H1 (cell line): ENCODE measurements at regions not wholly inside any gene's neighbourhood (a gene's known extent, or its start where the extent isn't known, plus 50 kb on each side); places are given as distances from the start of the nearest gene placed in this dataset.

Experiments
- CTCF ChIA-PET: fragments of 300-600 bp; sonication (Branson Sonifier 250); formaldehyde crosslinking; loops from one replicate; lab custom pipeline; 2021; ENCODE audit not compliant: partially characterized antibody; lab: Charles Lee
- POLR2A ChIA-PET: fragments of 300-600 bp; sonication (Branson Sonifier 250); formaldehyde crosslinking; loops from one replicate; lab custom pipeline; 2021; ENCODE audit warnings: inconsistent platforms; ENCODE audit not compliant: partially characterized antibody; lab: Charles Lee
- DNase-seq, 2 experiments: peaks; one replicate each; pipeline versions ENCODE4 v3.0.0 to v3.0.0-alpha.2; 2010 to 2022; ENCODE audit warnings: low spot score in 2 of 2, low read depth in 1 of 2, mixed read lengths in 1 of 2
- FAIRE-seq: peaks from 2 replicates; lab custom pipeline; 2011; peaks lifted over from hg19 to GRCh38; lab: Jason Lieb, UNC
- H2AFZ ChIP-seq: 2 replicates; pipeline ENCODE4 v1.8.1; 2012; ENCODE audit warnings: low read length, inconsistent platforms
- H2AK5ac ChIP-seq: 2 replicates; pipeline ENCODE4 v1.6.1; 2013; ENCODE audit warnings: low read depth, low read length
- H2BK120ac ChIP-seq: replicated peaks from 2 replicates; pipeline ENCODE3; 2013; ENCODE audit warnings: low read depth, low read length, inconsistent platforms
- H2BK12ac ChIP-seq: 2 replicates; pipeline ENCODE4 v1.6.1; 2013; ENCODE audit warnings: low read depth, low read length
- H2BK15ac ChIP-seq: 2 replicates; pipeline ENCODE4 v1.6.1; 2013; ENCODE audit warnings: low read length
- H2BK20ac ChIP-seq: 2 replicates; pipeline ENCODE4 v1.6.1; 2013; ENCODE audit warnings: low read length
- H2BK5ac ChIP-seq: 2 replicates; pipeline ENCODE4 v1.6.1; 2013; ENCODE audit warnings: low read depth, low read length
- H3K14ac ChIP-seq: 2 replicates; pipeline ENCODE4 v1.6.1; 2013; ENCODE audit warnings: inconsistent platforms; ENCODE audit not compliant: insufficient read length
- H3K18ac ChIP-seq: 2 replicates; pipeline ENCODE4 v1.6.1; 2013; ENCODE audit warnings: low read length; ENCODE audit errors: extremely low read depth
- H3K23ac ChIP-seq: 2 replicates; pipeline ENCODE4 v1.6.1; 2013; ENCODE audit warnings: inconsistent platforms; ENCODE audit not compliant: insufficient read length
- H3K23me2 ChIP-seq: 2 replicates; pipeline ENCODE4 v1.6.1; 2013; ENCODE audit warnings: low read depth, low read length
- H3K27ac ChIP-seq: 2 replicates; pipeline ENCODE4 v1.6.1; 2011; ENCODE audit warnings: low read depth, low read length, inconsistent platforms
- H3K27me3 ChIP-seq, 4 experiments: replicated peaks in 1 of 4; 1 replicate in 1 of 4; 2 replicates in 3 of 4; pipeline versions ENCODE4 v1.6.1 to v1.8.1; 2011 to 2013; ENCODE audit warnings: low read length in 3 of 4, mild to moderate bottlenecking in 3 of 4, inconsistent platforms in 2 of 4, mixed read lengths in 2 of 4, moderate library complexity in 1 of 4; ENCODE audit not compliant: control insufficient read depth in 3 of 4, insufficient read depth in 3 of 4; ENCODE audit errors: extremely low read depth in 1 of 4
- H3K36me3 ChIP-seq, 4 experiments: 2 replicates each; pipeline versions ENCODE4 v1.6.1 to v1.8.1; 2011 to 2013; ENCODE audit warnings: mild to moderate bottlenecking in 4 of 4, low read length in 3 of 4, moderate library complexity in 2 of 4, control low read depth in 1 of 4, inconsistent platforms in 1 of 4; ENCODE audit not compliant: insufficient read depth in 4 of 4, control insufficient read depth in 2 of 4
- H3K4ac ChIP-seq: replicated peaks from 2 replicates; pipeline ENCODE3; 2013; ENCODE audit warnings: low read length, low read depth, mixed read lengths, inconsistent platforms; ENCODE audit not compliant: insufficient read length
- H3K4me1 ChIP-seq, 4 experiments: replicated peaks in 1 of 4; 1 replicate in 1 of 4; 2 replicates in 3 of 4; pipeline versions ENCODE4 v1.6.1 to v1.8.1; 2011 to 2013; ENCODE audit warnings: low read length in 3 of 4, inconsistent platforms in 2 of 4, mixed read lengths in 1 of 4; ENCODE audit not compliant: insufficient read depth in 4 of 4, control insufficient read depth in 3 of 4
- H3K4me2 ChIP-seq, 2 experiments: 2 replicates each; pipeline versions ENCODE4 v1.6.1 to v1.8.1; 2011 to 2013; ENCODE audit warnings: low read depth in 2 of 2, low read length in 2 of 2, control low read depth in 1 of 2, inconsistent platforms in 1 of 2, mild to moderate bottlenecking in 1 of 2; ENCODE audit not compliant: insufficient read depth in 1 of 2
- H3K4me3 ChIP-seq, 4 experiments: fragments of 200-600, 300-600 bp in 1 of 4; sonication (generic), shearing (Covaris generic), sonication (Bioruptor Twin) in 1 of 4; 2 replicates each; pipeline versions ENCODE4 v1.5.1 to v1.8.1; 2011 to 2016; ENCODE audit warnings: low read length in 4 of 4, low read depth in 3 of 4, control low read depth in 2 of 4, inconsistent platforms in 2 of 4, mild to moderate bottlenecking in 2 of 4, mixed read lengths in 1 of 4, moderate library complexity in 1 of 4; ENCODE audit not compliant: insufficient read depth in 2 of 4; ENCODE audit errors: extremely low read depth in 1 of 4
- H3K56ac ChIP-seq: replicated peaks from 2 replicates; pipeline ENCODE3; 2013; ENCODE audit warnings: low read depth, mild to moderate bottlenecking, mixed read lengths, low read length, inconsistent platforms; ENCODE audit not compliant: insufficient read length
- H3K79me1 ChIP-seq: 2 replicates; pipeline ENCODE4 v1.6.1; 2013; ENCODE audit warnings: low read depth, low read length, control low read depth
- H3K79me2 ChIP-seq, 2 experiments: 2 replicates each; pipeline versions ENCODE4 v1.6.1 to v1.8.1; 2012 to 2013; ENCODE audit warnings: low read length in 2 of 2, mild to moderate bottlenecking in 2 of 2, inconsistent platforms in 1 of 2; ENCODE audit not compliant: insufficient read depth in 2 of 2, control insufficient read depth in 1 of 2
- H3K9ac ChIP-seq, 4 experiments: replicated peaks in 1 of 4; 1 replicate in 1 of 4; 2 replicates in 3 of 4; pipeline versions ENCODE4 v1.6.1 to v1.8.1; 2011 to 2013; ENCODE audit warnings: low read depth in 3 of 4, low read length in 3 of 4, control low read depth in 2 of 4, mild to moderate bottlenecking in 2 of 4, moderate library complexity in 2 of 4, inconsistent platforms in 1 of 4; ENCODE audit errors: extremely low read depth in 1 of 4
- H3K9me3 ChIP-seq, 2 experiments: 2 replicates each; pipeline versions ENCODE4 v1.6.1 to v1.8.1; 2012 to 2013; ENCODE audit warnings: mild to moderate bottlenecking in 2 of 2, moderate library complexity in 2 of 2, control low read depth in 1 of 2, inconsistent platforms in 1 of 2, low read depth in 1 of 2, low read length in 1 of 2, mixed read lengths in 1 of 2; ENCODE audit not compliant: insufficient read depth in 2 of 2
- H4K20me1 ChIP-seq, 2 experiments: replicated peaks in 1 of 2; 2 replicates each; pipeline versions ENCODE3 to v1.8.1; 2011 to 2013; ENCODE audit warnings: inconsistent platforms in 2 of 2, low read length in 2 of 2, mild to moderate bottlenecking in 1 of 2; ENCODE audit not compliant: insufficient read depth in 2 of 2, control insufficient read depth in 1 of 2
- H4K5ac ChIP-seq: 2 replicates; pipeline ENCODE4 v1.6.1; 2013; ENCODE audit warnings: low read length, low read depth, mixed read lengths, inconsistent platforms; ENCODE audit not compliant: insufficient read length
- H4K8ac ChIP-seq: 2 replicates; pipeline ENCODE4 v1.8.0; 2013; ENCODE audit warnings: mild to moderate bottlenecking, moderate library complexity, low read length, inconsistent platforms; ENCODE audit not compliant: insufficient read depth; ENCODE audit errors: extremely low read depth
- H4K91ac ChIP-seq: replicated peaks from 2 replicates; pipeline ENCODE3; 2013; ENCODE audit warnings: low read length, mixed read lengths, inconsistent platforms; ENCODE audit not compliant: insufficient read length
- BACH1 ChIP-seq: IDR thresholded peaks from 2 replicates; pipeline ENCODE4 v1.6.1; 2012; ENCODE audit warnings: low read length, improper control_type of control experiment
- CREB1 ChIP-seq: IDR thresholded peaks from 2 replicates; pipeline ENCODE4 v1.6.1; 2012; ENCODE audit warnings: inconsistent platforms
- E2F6 ChIP-seq: IDR thresholded peaks from 2 replicates; pipeline ENCODE4 v1.6.1; 2012; ENCODE audit warnings: inconsistent platforms
- HDAC6 ChIP-seq: IDR thresholded peaks from one replicate; pipeline ENCODE4 v1.7.1; 2012; ENCODE audit warnings: low read depth, mild to moderate bottlenecking, inconsistent platforms, low read length, moderate library complexity
- KDM5A ChIP-seq: fragments of 200-600 bp; IDR thresholded peaks from 2 replicates; pipeline ENCODE4 v1.7.1; 2012; ENCODE audit warnings: mild to moderate bottlenecking, low read length, inconsistent platforms, mixed read lengths
- NANOG ChIP-seq: IDR thresholded peaks from 2 replicates; pipeline ENCODE4 v1.6.1; 2011; ENCODE audit warnings: low read length, low read depth, mild to moderate bottlenecking, inconsistent platforms; ENCODE audit not compliant: insufficient read depth, poor library complexity, severe bottlenecking
- POU5F1 ChIP-seq: IDR thresholded peaks from 2 replicates; pipeline ENCODE4 v1.6.1; 2011; ENCODE audit warnings: low read depth, mild to moderate bottlenecking, low read length, moderate library complexity
- RFX5 ChIP-seq: IDR thresholded peaks from 2 replicates; pipeline ENCODE4 v1.6.1; 2011; ENCODE audit warnings: low read depth, low read length, improper control_type of control experiment, borderline replicate concordance
- RXRA ChIP-seq: IDR thresholded peaks from 2 replicates; pipeline ENCODE4 v1.6.1; 2011; ENCODE audit warnings: low read depth, mild to moderate bottlenecking, low read length, moderate library complexity; ENCODE audit not compliant: insufficient read depth
- SAP30 ChIP-seq: fragments of 300-600 bp; sonication (generic); IDR thresholded peaks from 2 replicates; pipeline ENCODE4 v1.7.1; 2012; ENCODE audit warnings: low read length, moderate library complexity, mild to moderate bottlenecking, inconsistent platforms; ENCODE audit not compliant: insufficient read depth, insufficient replicate concordance
- SIN3A ChIP-seq, 2 experiments: IDR thresholded peaks in 1 of 2; conservative IDR thresholded peaks in 1 of 2; 2 replicates each; pipeline ENCODE4 v1.6.1; 2011 to 2012; ENCODE audit warnings: low read length in 2 of 2, improper control_type of control experiment in 1 of 2, low read depth in 1 of 2, mild to moderate bottlenecking in 1 of 2
- SRF ChIP-seq: IDR thresholded peaks from 2 replicates; pipeline ENCODE4 v1.6.1; 2011; ENCODE audit warnings: mild to moderate bottlenecking, low read depth, low read length, moderate library complexity
- TAF7 ChIP-seq: optimal IDR thresholded peaks from 2 replicates; pipeline ENCODE3; 2011; ENCODE audit warnings: low read depth, mild to moderate bottlenecking, inconsistent platforms, low read length, moderate library complexity, borderline replicate concordance
- TCF12 ChIP-seq: IDR thresholded peaks from 2 replicates; pipeline ENCODE4 v1.6.1; 2011; ENCODE audit warnings: low read depth, mild to moderate bottlenecking, low read length
- WGBS, 2 experiments: shearing (Covaris generic) in 1 of 2; methylation state at CpG; one replicate each; pipeline versions ENCODE4 v1.1.6 to v1.1.7; 2013 to 2015; ENCODE audit warnings: low lambda C conversion rate in 2 of 2, mixed read lengths in 2 of 2, inconsistent platforms in 1 of 2, low coverage in 1 of 2, missing lambda C conversion rate in 1 of 2; ENCODE audit not compliant: insufficient replicate concordance in 2 of 2, insufficient coverage in 1 of 2, insufficient read length in 1 of 2; ENCODE audit errors: extremely low coverage in 1 of 2, missing lambda C conversion rate in 1 of 2; 5-methylcytosine and 5-hydroxymethylcytosine counted together

- Histone ChIP-seq H3K56ac (no peak overlapping the region), H3K18ac (no peak overlapping the region), H3K4ac (peak overlapping the region; percentile 60), H3K23ac (no peak overlapping the region), H3K14ac (no peak overlapping the region), H2BK5ac (no peak overlapping the region), H4K20me1 (peaks cover 0 to 2% of the 10 kb centered on the region in 2 experiments), H2BK12ac (peak overlapping the region; percentile 63; the same call in 1 of the 2 replicates), H4K5ac (no peak overlapping the region), H4K8ac (no peak overlapping the region), H3K36me3 (no peaks in the 10 kb centered on the region), H3K4me1 (no peaks in the 10 kb centered on the region), H2AFZ (no peak overlapping the region), H2BK20ac (no peak overlapping the region), H2AK5ac (peak overlapping the region; percentile 84; the same call in 1 of the 2 replicates), H3K79me1 (no peaks in the 10 kb centered on the region; the same call in 1 of the 2 replicates), H3K27me3 (no peaks in the 10 kb centered on the region; a peak in 1 of 7 replicates), H2BK15ac (0 out of 2 replicates have a peak overlapping the region, but pooled peaks have one; percentile 4), H3K4me2 (no peak overlapping the region), H3K9me3 (no peaks in the 10 kb centered on the region), H3K4me3 (no peak overlapping the region), H3K27ac (no peak overlapping the region), H3K79me2 (no peaks in the 10 kb centered on the region), H3K9ac (no peak overlapping the region), H3K23me2 (no peaks in the 10 kb centered on the region; the same call in 1 of the 2 replicates), H4K91ac (peak overlapping the region; percentile 49), H2BK120ac (no peak overlapping the region)
- CTCF ChIA-PET: interaction anchor here (1.0 to 13.8 kb wide), 14 partner anchors 9 to 204 kb away, joined by 3 to 163 read pairs (median 5); no protein-coding TSS in a partner anchor
- POLR2A ChIA-PET: interaction anchor here (1.2 to 1.4 kb wide), 2 partner anchors 12 to 18 kb away, joined by 3 to 4 read pairs; no protein-coding TSS in a partner anchor
- DNase-seq: no peak
- FAIRE-seq: no peak
- 74% methylated on average over 7 of the region's 7 CpGs; no CpG with 5 or more reads in 1 of the 2 experiments for WGBS, 2 experiments
- TF ChIP-seq TAF7: no peak
- TF ChIP-seq BACH1: no peak
- TF ChIP-seq HDAC6: no peak
- no peak for TF ChIP-seq SAP30
- no peak for TF ChIP-seq RXRA
- TF ChIP-seq KDM5A: no peak
- no peak for TF ChIP-seq CREB1
- TF ChIP-seq E2F6: no peak
- no peak for TF ChIP-seq NANOG
- TF ChIP-seq TCF12: no peak
- no peak for TF ChIP-seq SRF
- no peak for TF ChIP-seq POU5F1
- TF ChIP-seq RFX5: no peak
- TF ChIP-seq SIN3A (conservative IDR thresholded peaks at IDR 0.05 in 1 of 2, IDR thresholded peaks at IDR 0.05 in 1 of 2; ENCODE audit: low read depth in 1 of 2, low read length in 2 of 2): no peak
Observed at GRCh38 chr6:37576336-37576737, 76.6 kb upstream of the CCDC167 start.
